HCT116 (cell line): ENCODE measurements at regions not wholly inside any gene's neighbourhood (a gene's known extent, or its start where the extent isn't known, plus 50 kb on each side); places are given as distances from the start of the nearest gene placed in this dataset.

Source experiments
- ATAC-seq: fragments of 200-7000 bp; cut with Tn5 transposase; 2 replicates; pipeline ENCODE4 v1.9.1; 2020; ENCODE audit warnings: mild to moderate bottlenecking, moderate library complexity
- BruUV-seq: library from RNA; stranded (reverse); fragments of 400-500 nt; replicated peaks from 2 replicates; lab custom pipeline; 2021; lab: Mats Ljungman, UMichigan
- CTCF ChIA-PET: fragments of 300-600 bp; sonication (Branson Sonifier 250); formaldehyde crosslinking; loops from one replicate; lab custom pipeline; 2021; ENCODE audit warnings: antibody characterized with exemption; lab: Charles Lee
- POLR2A ChIA-PET: fragments of 300-600, 350-600 bp; sonication (Branson Sonifier 250); formaldehyde crosslinking; loops from one replicate; lab custom pipeline; 2021; ENCODE audit warnings: antibody characterized with exemption; lab: Charles Lee
- RAD21 ChIA-PET, 2 experiments: fragments of 300-600 bp; sonication (Branson Sonifier 250); formaldehyde crosslinking; loops; one replicate each; lab custom pipeline; 2023; ENCODE audit warnings: low total read pairs in 2 of 2; ENCODE audit not compliant: uncharacterized antibody in 2 of 2, unreplicated experiment in 2 of 2, low non-redundant PET in 1 of 2; lab: Charles Lee
- DNase-seq: peaks from one replicate; pipeline ENCODE4 v3.0.0-alpha.2; 2010; ENCODE audit warnings: low read depth, low spot score
- H2AFZ ChIP-seq: fragments of 200-600 bp; shearing (Covaris generic), sonication (generic); 2 replicates; pipeline ENCODE4 v1.6.1; 2017; ENCODE audit warnings: low read depth, mixed run types, mixed read lengths, antibody characterized with exemption, low read length; ENCODE audit not compliant: poor library complexity, severe bottlenecking
- H3K27ac ChIP-seq: 2 replicates; pipeline ENCODE4 v1.5.1; 2012; ENCODE audit warnings: low read depth, low read length
- H3K27me3 ChIP-seq: fragments of 200-600 bp; sonication (generic); 2 replicates; pipeline ENCODE4 v1.6.1; 2016; ENCODE audit warnings: mixed run types, low read length, mixed read lengths; ENCODE audit not compliant: insufficient read depth
- H3K36me3 ChIP-seq, 2 experiments: fragments of 200-500 bp in 1 of 2; fragments of 200-600 bp in 1 of 2; sonication (Bioruptor generic) in 1 of 2; sonication (generic) in 1 of 2; 2 replicates each; pipeline versions ENCODE4 v1.5.1 to v1.6.1; 2014 to 2016; ENCODE audit warnings: low read length in 2 of 2, inconsistent platforms in 1 of 2, mixed read lengths in 1 of 2, mixed run types in 1 of 2; ENCODE audit not compliant: insufficient read depth in 2 of 2, control insufficient read depth in 1 of 2
- H3K4me1 ChIP-seq, 2 experiments: fragments of 200-600 bp in 1 of 2; sonication (generic) in 1 of 2; 2 replicates each; pipeline versions ENCODE4 v1.5.1 to v1.6.1; 2012 to 2017; ENCODE audit warnings: low read length in 2 of 2, inconsistent platforms in 1 of 2, mild to moderate bottlenecking in 1 of 2, mixed read lengths in 1 of 2, mixed run types in 1 of 2, moderate library complexity in 1 of 2; ENCODE audit not compliant: insufficient read depth in 2 of 2, control insufficient read depth in 1 of 2
- H3K4me2 ChIP-seq: fragments of 200-600 bp; sonication (generic); 2 replicates; pipeline ENCODE4 v1.6.1; 2017; ENCODE audit warnings: mixed run types, low read length, mixed read lengths
- H3K4me3 ChIP-seq, 2 experiments: fragments of 200-600 bp in 1 of 2; sonication (generic) in 1 of 2; replicated peaks in 1 of 2; 2 replicates each; pipeline ENCODE4 v1.5.1; 2011 to 2016; ENCODE audit warnings: low read length in 2 of 2, control low read depth in 1 of 2, low read depth in 1 of 2, mild to moderate bottlenecking in 1 of 2, mixed read lengths in 1 of 2, mixed run types in 1 of 2
- H3K79me2 ChIP-seq: fragments of 200-600 bp; sonication (generic); 2 replicates; pipeline ENCODE4 v1.6.1; 2017; ENCODE audit warnings: mild to moderate bottlenecking, mixed run types, low read length, moderate library complexity, mixed read lengths; ENCODE audit not compliant: insufficient read depth
- H3K9ac ChIP-seq: fragments of 200-600 bp; sonication (generic); 2 replicates; pipeline ENCODE4 v1.6.1; 2016; ENCODE audit warnings: low read length, mixed read lengths
- H3K9me2 ChIP-seq: fragments of 200-600 bp; sonication (generic), shearing (Covaris generic); 2 replicates; pipeline ENCODE4 v1.6.1; 2017; ENCODE audit warnings: mixed run types, mild to moderate bottlenecking, moderate library complexity; ENCODE audit not compliant: insufficient read depth
- H3K9me3 ChIP-seq, 2 experiments: fragments of 200-500 bp in 1 of 2; fragments of 200-600 bp in 1 of 2; sonication (Bioruptor generic) in 1 of 2; sonication (generic) in 1 of 2; 2 replicates each; pipeline ENCODE4 v1.6.1; 2014 to 2017; ENCODE audit warnings: low read length in 2 of 2, mixed read lengths in 2 of 2, inconsistent platforms in 1 of 2, low read depth in 1 of 2, mild to moderate bottlenecking in 1 of 2, mixed run types in 1 of 2, moderate library complexity in 1 of 2; ENCODE audit not compliant: control insufficient read depth in 1 of 2, insufficient read depth in 1 of 2
- H4K20me1 ChIP-seq: fragments of 200-600 bp; sonication (generic), shearing (Covaris generic); 2 replicates; pipeline ENCODE4 v1.6.1; 2017; ENCODE audit warnings: mixed run types, mild to moderate bottlenecking, moderate library complexity; ENCODE audit not compliant: insufficient read depth
- CBX3 ChIP-seq: IDR thresholded peaks from 2 replicates; pipeline ENCODE4 v1.6.1; 2012; ENCODE audit warnings: low read depth
- CEBPB ChIP-seq: IDR thresholded peaks from 2 replicates; pipeline ENCODE4 v1.6.1; 2012; ENCODE audit warnings: low read depth
- EGR1 ChIP-seq: IDR thresholded peaks from 2 replicates; pipeline ENCODE4 v1.6.1; 2012; ENCODE audit warnings: low read depth
- ELF1 ChIP-seq: IDR thresholded peaks from 2 replicates; pipeline ENCODE4 v1.6.1; 2012; ENCODE audit warnings: low read depth, borderline replicate concordance
- EZH2 ChIP-seq: fragments of 200-600 bp; sonication (generic); IDR thresholded peaks from 2 replicates; pipeline ENCODE4 v1.6.1; 2017; ENCODE audit warnings: antibody characterized with exemption, mixed run types
- EZH2phosphoT487 ChIP-seq: fragments of 200-600 bp; IDR thresholded peaks from 2 replicates; pipeline ENCODE4 v1.6.1; 2018; ENCODE audit warnings: antibody characterized with exemption, borderline replicate concordance
- FOSL1 ChIP-seq: IDR thresholded peaks from 2 replicates; pipeline ENCODE4 v1.6.1; 2012; ENCODE audit warnings: low read depth
- JUND ChIP-seq: IDR thresholded peaks from 2 replicates; pipeline ENCODE4 v1.6.1; 2012
- POLR2A ChIP-seq: IDR thresholded peaks from 2 replicates; pipeline ENCODE4 v1.7.0; 2011; ENCODE audit warnings: borderline replicate concordance; ENCODE audit not compliant: insufficient read depth, insufficient read length; ENCODE audit errors: extremely low read depth
- POLR2AphosphoS5 ChIP-seq: IDR thresholded peaks from 2 replicates; pipeline ENCODE4 v1.6.1; 2011; ENCODE audit warnings: mild to moderate bottlenecking, low read depth, low read length, moderate library complexity
- RAD21 ChIP-seq: IDR thresholded peaks from 2 replicates; pipeline ENCODE4 v1.6.1; 2012; ENCODE audit warnings: low read depth, mild to moderate bottlenecking
- SP1 ChIP-seq: IDR thresholded peaks from 2 replicates; pipeline ENCODE4 v1.6.1; 2012; ENCODE audit warnings: low read depth
- SRF ChIP-seq: IDR thresholded peaks from 2 replicates; pipeline ENCODE4 v1.6.1; 2012; ENCODE audit warnings: low read depth
- TCF7L2 ChIP-seq: IDR thresholded peaks from 2 replicates; pipeline ENCODE4 v1.7.0; 2011; ENCODE audit warnings: borderline replicate concordance, inconsistent platforms; ENCODE audit not compliant: insufficient read depth, insufficient read length; ENCODE audit errors: extremely low read depth
- ZFX ChIP-seq: fragments of 450-650 bp; IDR thresholded peaks from 2 replicates; pipeline ENCODE4 v1.6.1; 2017
- ZNF274 ChIP-seq: fragments of 200-500 bp; sonication (Bioruptor generic); IDR thresholded peaks from 2 replicates; pipeline ENCODE4 v1.6.1; 2014; ENCODE audit warnings: mild to moderate bottlenecking, low read depth, low read length, inconsistent platforms
- intact Hi-C: fragments of 100-400 bp; cut with micrococcal nuclease; formaldehyde crosslinking; loops from 2 replicates; pipeline ENCODE4 v1.10.0; 2022
- TF ChIP-seq, protein P1 (sequence below), 3 experiments: fragments of 200-600 bp in 1 of 3; sonication (generic) in 1 of 3; IDR thresholded peaks in 2 of 3; conservative IDR thresholded peaks in 1 of 3; 2 replicates each; pipeline ENCODE4 v1.5.1; 2012 to 2017; ENCODE audit warnings: low read depth in 2 of 3, low read length in 2 of 3, antibody characterized with exemption in 1 of 3, borderline replicate concordance in 1 of 3, control low read depth in 1 of 3, mild to moderate bottlenecking in 1 of 3, mixed read lengths in 1 of 3, mixed run types in 1 of 3, moderate library complexity in 1 of 3; ENCODE audit not compliant: insufficient read depth in 1 of 3
- TF ChIP-seq, protein P2 (sequence below): IDR thresholded peaks from 2 replicates; pipeline ENCODE4 v1.6.1; 2011; ENCODE audit warnings: mild to moderate bottlenecking, low read length, moderate library complexity; ENCODE audit not compliant: insufficient replicate concordance; ENCODE audit errors: extremely low read depth
- TF ChIP-seq, protein P3 (sequence below): IDR thresholded peaks from 2 replicates; pipeline ENCODE4 v1.6.1; 2012
- TF ChIP-seq, protein P4 (sequence below): IDR thresholded peaks from 2 replicates; pipeline ENCODE4 v1.6.1; 2012

DNA sequence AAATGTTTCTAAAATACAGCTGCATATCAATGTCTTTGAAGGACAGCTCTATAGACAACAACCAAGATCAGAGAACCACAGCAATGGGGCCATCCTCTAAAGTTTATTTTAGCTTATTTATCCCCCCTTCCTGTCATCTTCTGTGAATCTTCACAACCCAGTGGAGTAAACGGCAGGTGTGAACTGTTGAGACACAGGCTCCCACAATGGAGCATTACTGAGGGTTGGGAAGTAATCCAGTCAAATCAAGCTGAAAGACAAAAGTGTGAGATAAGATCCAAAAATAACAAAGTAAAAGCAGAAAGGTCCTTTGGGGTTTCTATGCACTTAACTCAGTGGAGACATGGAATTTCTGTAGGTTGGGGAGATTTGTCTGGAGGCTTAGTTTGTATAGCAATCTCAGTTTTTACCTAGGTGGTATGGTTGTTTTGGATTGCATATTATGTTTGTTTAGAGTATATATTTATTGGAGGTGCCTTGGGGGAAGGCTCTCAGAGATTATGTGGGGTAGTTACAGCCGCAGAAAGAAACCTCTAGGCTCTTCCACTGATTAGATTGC lies 286.9 kb upstream of the ADGRL2 start:
- Histone ChIP-seq H3K9ac (no peak overlapping the region), H3K9me3 (no peaks in the 10 kb centered on the region; a peak in 1 of 4 replicates), H4K20me1 (no peaks in the 10 kb centered on the region), H3K27me3 (no peaks in the 10 kb centered on the region), H3K4me3 (no peak overlapping the region), H2AFZ (no peak overlapping the region), H3K9me2 (no peaks in the 10 kb centered on the region), H3K4me1 (no peaks in the 10 kb centered on the region)
- no peak for DNase-seq
- ChIA-PET CTCF (no interaction called here), RAD21 (no interaction called here)
- intact Hi-C loops: no loop called here
- no peak for TF ChIP-seq FOSL1
- no peak for TF ChIP-seq ZNF274
- TF ChIP-seq TCF7L2: no peak
- no peak for TF ChIP-seq ZFX
- TF ChIP-seq, protein P1, sequence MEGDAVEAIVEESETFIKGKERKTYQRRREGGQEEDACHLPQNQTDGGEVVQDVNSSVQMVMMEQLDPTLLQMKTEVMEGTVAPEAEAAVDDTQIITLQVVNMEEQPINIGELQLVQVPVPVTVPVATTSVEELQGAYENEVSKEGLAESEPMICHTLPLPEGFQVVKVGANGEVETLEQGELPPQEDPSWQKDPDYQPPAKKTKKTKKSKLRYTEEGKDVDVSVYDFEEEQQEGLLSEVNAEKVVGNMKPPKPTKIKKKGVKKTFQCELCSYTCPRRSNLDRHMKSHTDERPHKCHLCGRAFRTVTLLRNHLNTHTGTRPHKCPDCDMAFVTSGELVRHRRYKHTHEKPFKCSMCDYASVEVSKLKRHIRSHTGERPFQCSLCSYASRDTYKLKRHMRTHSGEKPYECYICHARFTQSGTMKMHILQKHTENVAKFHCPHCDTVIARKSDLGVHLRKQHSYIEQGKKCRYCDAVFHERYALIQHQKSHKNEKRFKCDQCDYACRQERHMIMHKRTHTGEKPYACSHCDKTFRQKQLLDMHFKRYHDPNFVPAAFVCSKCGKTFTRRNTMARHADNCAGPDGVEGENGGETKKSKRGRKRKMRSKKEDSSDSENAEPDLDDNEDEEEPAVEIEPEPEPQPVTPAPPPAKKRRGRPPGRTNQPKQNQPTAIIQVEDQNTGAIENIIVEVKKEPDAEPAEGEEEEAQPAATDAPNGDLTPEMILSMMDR (IDR thresholded peaks at IDR 0.05 in 2 of 3, conservative IDR thresholded peaks at IDR 0.05 in 1 of 3; ENCODE audit: borderline replicate concordance in 1 of 3, insufficient read depth in 1 of 3, low read depth in 2 of 3, low read length in 2 of 3): no peak
- TF ChIP-seq EZH2phosphoT487: no peak
- TF ChIP-seq CEBPB: no peak
- no peak for TF ChIP-seq RAD21
- no peak for TF ChIP-seq ELF1
- TF ChIP-seq, protein P2, sequence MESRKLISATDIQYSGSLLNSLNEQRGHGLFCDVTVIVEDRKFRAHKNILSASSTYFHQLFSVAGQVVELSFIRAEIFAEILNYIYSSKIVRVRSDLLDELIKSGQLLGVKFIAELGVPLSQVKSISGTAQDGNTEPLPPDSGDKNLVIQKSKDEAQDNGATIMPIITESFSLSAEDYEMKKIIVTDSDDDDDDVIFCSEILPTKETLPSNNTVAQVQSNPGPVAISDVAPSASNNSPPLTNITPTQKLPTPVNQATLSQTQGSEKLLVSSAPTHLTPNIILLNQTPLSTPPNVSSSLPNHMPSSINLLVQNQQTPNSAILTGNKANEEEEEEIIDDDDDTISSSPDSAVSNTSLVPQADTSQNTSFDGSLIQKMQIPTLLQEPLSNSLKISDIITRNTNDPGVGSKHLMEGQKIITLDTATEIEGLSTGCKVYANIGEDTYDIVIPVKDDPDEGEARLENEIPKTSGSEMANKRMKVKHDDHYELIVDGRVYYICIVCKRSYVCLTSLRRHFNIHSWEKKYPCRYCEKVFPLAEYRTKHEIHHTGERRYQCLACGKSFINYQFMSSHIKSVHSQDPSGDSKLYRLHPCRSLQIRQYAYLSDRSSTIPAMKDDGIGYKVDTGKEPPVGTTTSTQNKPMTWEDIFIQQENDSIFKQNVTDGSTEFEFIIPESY: no peak
- no peak for TF ChIP-seq EGR1
- no peak for TF ChIP-seq POLR2AphosphoS5
- TF ChIP-seq CBX3: no peak
- TF ChIP-seq, protein P3, sequence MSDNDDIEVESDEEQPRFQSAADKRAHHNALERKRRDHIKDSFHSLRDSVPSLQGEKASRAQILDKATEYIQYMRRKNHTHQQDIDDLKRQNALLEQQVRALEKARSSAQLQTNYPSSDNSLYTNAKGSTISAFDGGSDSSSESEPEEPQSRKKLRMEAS: no peak
- TF ChIP-seq, protein P4, sequence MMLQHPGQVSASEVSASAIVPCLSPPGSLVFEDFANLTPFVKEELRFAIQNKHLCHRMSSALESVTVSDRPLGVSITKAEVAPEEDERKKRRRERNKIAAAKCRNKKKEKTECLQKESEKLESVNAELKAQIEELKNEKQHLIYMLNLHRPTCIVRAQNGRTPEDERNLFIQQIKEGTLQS: no peak
- TF ChIP-seq SRF: no peak
- TF ChIP-seq JUND: no peak
- no peak for TF ChIP-seq SP1
- no peak for TF ChIP-seq POLR2A
- no peak for TF ChIP-seq EZH2
- TF ChIP-seq, all 23 proteins: peak for 0
- POLR2A ChIA-PET: no interaction called here
- Histone ChIP-seq H3K79me2 (no peaks in the 10 kb centered on the region), H3K27ac (no peak overlapping the region), H3K36me3 (no peaks in the 10 kb centered on the region), H3K4me2 (no peak overlapping the region)
- no TSS peak for BruUV-seq
- ATAC-seq: no peak
